ENCODE measurements at regions not wholly inside any gene's neighbourhood (a gene's known extent, or its start where the extent isn't known, plus 50 kb on each side); places are given as distances from the start of the nearest gene placed in this dataset.

- no peak overlapping the region for H3K4me3 ChIP-seq (ENCODE audit: low read length)
- no peak overlapping the region for H3K27ac ChIP-seq (ENCODE audit: low read depth, low read length)
- no peaks in the 10 kb centered on the region for H3K27me3 ChIP-seq (ENCODE audit: insufficient read depth, low read length)
- H3K9me3 ChIP-seq (ENCODE audit: insufficient read depth, low read depth, low read length), result no peaks in the 10 kb centered on the region
- H3K4me1 ChIP-seq (ENCODE audit: insufficient read depth, low read length), result no peaks in the 10 kb centered on the region; the same call in 1 of the 2 replicates
- H3K36me3 ChIP-seq (ENCODE audit: insufficient read depth, low read length), result no peaks in the 10 kb centered on the region
- WGBS, result 82% methylated on average over 5 of the region's 5 CpGs
- H3K9ac ChIP-seq (ENCODE audit: low read depth, low read length), result no peak overlapping the region
Measured at GRCh38 chr1:110734133-110734680, 59.5 kb upstream of the KCNA3 start.

GRCh38 chr1:110731529-110731928, 56.8 kb upstream of the KCNA3 start:
- H3K27ac ChIP-seq (ENCODE audit: low read depth, low read length), result no peak overlapping the region
- H3K4me1 ChIP-seq (ENCODE audit: insufficient read depth, low read length), result no peaks in the 10 kb centered on the region; the same call in 1 of the 2 replicates
- H3K4me3 ChIP-seq (ENCODE audit: low read length), result no peak overlapping the region
- no peaks in the 10 kb centered on the region for H3K27me3 ChIP-seq (ENCODE audit: insufficient read depth, low read length)
- H3K9ac ChIP-seq (ENCODE audit: low read depth, low read length), result no peak overlapping the region
- no peaks in the 10 kb centered on the region for H3K9me3 ChIP-seq (ENCODE audit: insufficient read depth, low read depth, low read length)
- WGBS, result 93% methylated on average over 5 of the region's 5 CpGs
- H3K36me3 ChIP-seq (ENCODE audit: insufficient read depth, low read length), result no peaks in the 10 kb centered on the region

- Histone ChIP-seq H3K4me1 (ENCODE audit: insufficient read depth, low read length) (no peaks in the 10 kb centered on the region; the same call in 1 of the 2 replicates), H3K9ac (ENCODE audit: low read depth, low read length) (no peak overlapping the region), H3K4me3 (ENCODE audit: low read length) (no peak overlapping the region)
Measured at GRCh38 chr1:110728388-110729001, 53.8 kb upstream of the KCNA3 start.

GRCh38 chr1:110727246-110727645, 52.5 kb upstream of the KCNA3 start:
- Histone ChIP-seq H3K27me3 (ENCODE audit: insufficient read depth, low read length) (peaks cover 17% of the 10 kb centered on the region; the same call in 1 of the 2 replicates), H3K9ac (ENCODE audit: low read depth, low read length) (no peak overlapping the region), H3K4me3 (ENCODE audit: low read length) (no peak overlapping the region), H3K4me1 (ENCODE audit: insufficient read depth, low read length) (no peaks in the 10 kb centered on the region), H3K36me3 (ENCODE audit: insufficient read depth, low read length) (no peaks in the 10 kb centered on the region), H3K9me3 (ENCODE audit: insufficient read depth, low read depth, low read length) (no peaks in the 10 kb centered on the region), H3K27ac (ENCODE audit: low read depth, low read length) (no peak overlapping the region)
- 83% methylated on average over 3 of the region's 3 CpGs for WGBS

More at GRCh38 chr1:110728388-110729001, 53.8 kb upstream of the KCNA3 start:
- 86% methylated on average over 4 of the region's 4 CpGs for WGBS
- Histone ChIP-seq H3K36me3 (ENCODE audit: insufficient read depth, low read length) (no peaks in the 10 kb centered on the region), H3K27ac (ENCODE audit: low read depth, low read length) (no peak overlapping the region), H3K9me3 (ENCODE audit: insufficient read depth, low read depth, low read length) (no peaks in the 10 kb centered on the region), H3K27me3 (ENCODE audit: insufficient read depth, low read length) (peaks cover 9% of the 10 kb centered on the region; the same call in 1 of the 2 replicates)

- Histone ChIP-seq H3K9ac (ENCODE audit: low read depth, low read length) (no peak overlapping the region), H3K4me3 (ENCODE audit: low read length) (no peak overlapping the region), H3K9me3 (ENCODE audit: insufficient read depth, low read depth, low read length) (no peaks in the 10 kb centered on the region), H3K36me3 (ENCODE audit: insufficient read depth, low read length) (no peaks in the 10 kb centered on the region), H3K27me3 (ENCODE audit: insufficient read depth, low read length) (peaks cover 20% of the 10 kb centered on the region; the same call in 1 of the 2 replicates), H3K4me1 (ENCODE audit: insufficient read depth, low read length) (no peaks in the 10 kb centered on the region), H3K27ac (ENCODE audit: low read depth, low read length) (no peak overlapping the region)
Measured at GRCh38 chr1:110726755-110727154, 52.0 kb upstream of the KCNA3 start.
